ENCODE measurements at regions not wholly inside any gene's neighbourhood (a gene's known extent, or its start where the extent isn't known, plus 50 kb on each side); places are given as distances from the start of the nearest gene placed in this dataset.
A peak's percentile ranks its signal among the peaks of the same experiment; 100 is the strongest.

- no peak for DNase-seq (ENCODE audit: low read depth in 2 of 3, low spot score in 1 of 3)
These were observed 66.4 kb upstream of the BHLHE23 start for GRCh38 chr20:63072991-63073737.

DNA sequence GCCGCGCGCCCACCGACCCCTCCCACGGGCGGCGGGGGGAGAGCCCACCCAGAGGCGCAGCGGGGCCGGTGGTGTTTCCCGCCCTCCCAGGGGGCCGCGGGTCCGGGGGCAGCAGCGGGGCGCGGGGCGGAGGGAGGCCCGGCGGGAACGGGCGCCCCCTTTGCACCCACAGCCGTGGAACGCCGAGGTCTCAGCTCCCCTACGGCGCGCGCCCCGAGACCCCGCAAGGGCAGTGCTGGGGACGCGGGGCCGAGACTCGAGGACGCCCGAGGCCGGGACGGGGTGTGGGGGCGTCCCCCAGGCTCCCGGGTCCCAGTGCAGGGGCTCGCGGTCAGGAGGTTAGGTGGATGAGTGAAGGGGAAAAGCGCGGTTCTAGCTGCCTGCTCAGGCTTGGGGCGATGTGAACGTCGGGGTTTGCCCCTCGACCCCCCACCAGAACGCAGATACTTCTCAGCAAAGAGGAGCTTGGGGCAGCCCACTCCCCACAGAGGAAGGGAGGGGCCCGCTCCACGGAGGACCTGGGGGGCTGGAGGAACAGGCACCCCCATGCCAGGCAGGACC, 65.5 kb upstream of the BHLHE23 start:
- DNase-seq (ENCODE audit: low read depth in 2 of 3, low spot score in 1 of 3) = no peak

DNA sequence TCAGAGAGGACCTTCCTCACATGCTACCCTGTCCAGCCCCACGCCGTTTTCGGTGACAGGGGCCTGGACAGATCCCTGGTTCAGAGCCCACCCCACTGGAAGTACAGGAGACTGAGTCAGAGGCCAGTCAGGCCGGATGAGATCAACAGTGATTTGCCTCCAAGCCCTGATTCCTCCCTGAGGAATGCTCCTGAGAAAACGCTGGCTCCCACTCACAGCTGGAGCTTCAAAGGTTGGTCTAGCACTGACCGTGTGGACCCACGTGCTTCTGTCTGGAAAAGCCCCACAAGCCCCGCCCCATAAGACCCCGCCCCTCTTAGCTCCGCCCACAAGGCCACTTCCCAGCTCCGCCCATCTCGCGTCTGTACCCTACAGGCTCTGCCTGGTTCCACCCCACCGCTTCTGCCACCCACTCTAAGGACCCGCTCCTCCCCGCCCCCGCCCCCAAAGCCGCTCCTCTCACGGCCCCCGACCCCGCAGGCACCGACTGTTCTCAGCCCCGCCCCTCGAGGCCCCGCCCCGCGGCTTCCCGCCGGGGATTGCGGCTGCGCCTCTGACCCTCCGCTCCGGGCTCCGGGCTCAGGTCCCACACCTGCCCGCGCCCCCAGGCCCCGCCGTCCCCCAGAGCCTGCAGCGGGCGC, 64.9 kb upstream of the BHLHE23 start:
- peak in 2 of 3 donors; percentile 17 to 20 for DNase-seq (ENCODE audit: low read depth in 2 of 3, low spot score in 1 of 3)

DNA sequence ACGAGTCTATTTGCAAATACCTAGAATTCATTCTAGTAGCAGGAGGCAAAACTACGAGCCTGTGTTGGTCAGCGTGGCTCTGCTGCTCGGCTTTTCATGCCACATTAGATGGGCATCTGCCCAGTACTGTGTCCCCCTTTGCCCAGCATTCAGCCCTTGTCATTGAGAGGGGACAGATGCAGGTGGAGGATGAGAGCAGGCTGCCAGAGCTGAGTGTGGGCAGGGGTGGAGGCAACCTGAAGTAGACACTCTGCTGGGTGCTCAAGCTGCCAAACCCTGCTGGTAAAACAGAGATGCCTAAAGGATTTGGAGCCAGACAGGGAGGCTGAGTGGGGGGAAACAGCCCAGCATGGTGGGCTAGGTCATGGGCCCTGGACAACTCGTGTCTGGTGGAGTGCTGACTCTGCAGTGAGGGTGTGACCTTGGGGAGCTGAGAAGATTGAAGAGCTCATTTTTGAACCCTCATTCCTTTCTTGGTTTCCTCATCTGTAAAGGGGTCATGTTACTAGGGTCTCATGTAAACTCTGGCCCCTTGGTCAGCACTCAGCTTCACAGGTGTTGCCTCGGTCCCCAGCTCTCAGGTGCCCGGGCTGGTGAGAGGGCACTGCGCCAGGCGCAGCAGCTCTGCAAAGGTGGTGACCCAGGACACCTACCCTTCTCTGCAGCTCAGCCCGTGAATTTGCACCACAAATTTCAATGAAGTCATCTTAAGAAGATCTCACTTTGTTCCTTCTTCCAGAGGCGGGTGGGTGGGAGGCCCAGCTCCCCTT, 64.2 kb upstream of the BHLHE23 start:
- DNase-seq (ENCODE audit: low read depth in 2 of 3, low spot score in 1 of 3) = no peak

- DNase-seq (ENCODE audit: low read depth in 2 of 3, low spot score in 1 of 3) = no peak
These were observed 63.5 kb upstream of the BHLHE23 start for GRCh38 chr20:63070301-63070625.

DNA sequence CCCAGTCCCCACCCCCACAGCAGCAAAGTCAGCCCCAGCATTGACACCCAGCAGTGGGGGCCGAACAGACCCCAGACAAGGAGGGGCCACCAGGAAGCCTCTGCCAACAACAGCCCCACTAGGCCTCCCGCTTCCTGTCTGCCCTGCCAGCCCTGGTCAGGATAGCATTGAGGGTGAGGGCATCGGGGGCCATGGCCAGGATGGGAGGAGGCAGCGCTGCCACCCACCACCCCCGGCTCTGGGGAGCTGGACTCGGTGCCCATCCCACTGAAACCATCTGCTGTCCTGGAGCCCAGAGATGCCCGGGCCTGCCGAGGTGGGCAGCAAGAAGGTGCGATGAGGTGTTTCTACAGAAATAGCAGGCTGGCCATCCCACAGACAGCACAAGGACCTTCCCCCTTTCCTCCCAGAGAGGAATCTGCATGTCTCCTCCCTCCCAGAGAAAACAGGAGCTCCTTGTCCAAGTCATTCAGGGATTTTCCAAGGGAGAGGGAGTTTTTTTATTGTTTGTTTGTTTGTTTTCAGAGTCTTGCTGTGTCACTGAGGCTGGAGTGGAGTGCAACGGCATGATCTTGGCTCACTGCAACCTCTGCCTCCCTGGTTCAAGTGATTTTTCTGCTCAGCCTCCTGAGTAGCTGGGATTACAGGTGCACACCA, 62.1 kb upstream of the BHLHE23 start:
- no peak for DNase-seq (ENCODE audit: low read depth in 2 of 3, low spot score in 1 of 3)

DNA sequence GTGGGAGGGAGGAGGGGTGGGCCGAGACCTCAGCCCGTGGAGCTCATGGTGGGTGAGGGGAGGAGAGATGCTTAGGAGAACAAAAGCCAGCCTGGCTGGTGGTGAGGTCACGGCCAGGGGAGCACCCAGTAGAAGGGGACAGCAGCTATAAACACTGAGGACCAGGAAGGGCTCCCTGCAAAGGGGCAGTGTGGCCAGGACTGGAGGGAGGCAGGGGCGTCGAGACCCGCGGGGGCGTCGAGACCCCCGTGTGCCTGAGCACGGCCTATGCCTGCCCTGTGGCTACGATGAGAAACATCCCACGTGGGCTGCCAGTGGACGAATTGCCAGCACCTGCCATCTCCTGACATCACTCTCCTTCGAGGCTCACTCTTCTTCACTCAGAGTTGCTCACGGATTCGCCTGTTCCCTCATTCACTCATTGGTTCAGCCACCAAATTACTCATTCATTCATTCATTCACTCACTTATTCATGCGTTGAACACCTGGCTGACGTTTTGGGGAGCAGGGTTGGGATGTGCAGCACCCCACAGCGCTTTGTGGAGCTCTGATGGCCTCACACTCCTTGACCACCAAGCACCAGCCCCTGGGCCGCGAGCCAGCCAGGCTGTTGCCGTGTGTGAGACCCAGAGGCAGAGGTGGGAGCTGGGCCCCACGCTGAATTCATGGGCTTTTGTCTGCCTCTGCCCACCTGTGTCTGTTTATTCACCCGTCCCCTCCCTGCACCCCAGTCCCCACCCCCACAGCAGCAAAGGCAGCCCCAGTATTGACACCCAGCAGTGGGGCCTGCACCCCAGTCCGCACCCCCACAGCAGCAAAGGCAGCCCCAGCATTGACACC, 61.2 kb upstream of the BHLHE23 start:
- DNase-seq (ENCODE audit: low read depth in 2 of 3, low spot score in 1 of 3) = no peak

DNA sequence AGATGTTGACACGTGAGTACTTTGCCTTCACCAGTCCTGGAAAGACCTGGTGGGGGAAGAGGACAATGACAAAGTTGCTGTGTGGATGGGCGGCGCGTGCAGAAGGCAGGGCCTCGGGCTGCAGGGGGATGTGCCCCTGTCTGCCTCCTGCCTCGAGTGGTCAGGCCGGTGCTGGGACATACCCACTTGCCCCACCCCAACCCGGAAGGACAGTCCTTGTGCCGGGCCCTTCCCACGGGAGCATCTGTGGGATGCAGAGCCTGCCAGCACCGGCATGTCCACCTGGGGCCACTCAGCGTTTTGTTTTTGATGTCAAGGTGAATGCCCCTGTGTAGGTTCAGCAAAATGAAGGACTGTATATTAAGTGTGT, 60.5 kb upstream of the BHLHE23 start:
- DNase-seq (ENCODE audit: low read depth in 2 of 3, low spot score in 1 of 3) = no peak

DNA sequence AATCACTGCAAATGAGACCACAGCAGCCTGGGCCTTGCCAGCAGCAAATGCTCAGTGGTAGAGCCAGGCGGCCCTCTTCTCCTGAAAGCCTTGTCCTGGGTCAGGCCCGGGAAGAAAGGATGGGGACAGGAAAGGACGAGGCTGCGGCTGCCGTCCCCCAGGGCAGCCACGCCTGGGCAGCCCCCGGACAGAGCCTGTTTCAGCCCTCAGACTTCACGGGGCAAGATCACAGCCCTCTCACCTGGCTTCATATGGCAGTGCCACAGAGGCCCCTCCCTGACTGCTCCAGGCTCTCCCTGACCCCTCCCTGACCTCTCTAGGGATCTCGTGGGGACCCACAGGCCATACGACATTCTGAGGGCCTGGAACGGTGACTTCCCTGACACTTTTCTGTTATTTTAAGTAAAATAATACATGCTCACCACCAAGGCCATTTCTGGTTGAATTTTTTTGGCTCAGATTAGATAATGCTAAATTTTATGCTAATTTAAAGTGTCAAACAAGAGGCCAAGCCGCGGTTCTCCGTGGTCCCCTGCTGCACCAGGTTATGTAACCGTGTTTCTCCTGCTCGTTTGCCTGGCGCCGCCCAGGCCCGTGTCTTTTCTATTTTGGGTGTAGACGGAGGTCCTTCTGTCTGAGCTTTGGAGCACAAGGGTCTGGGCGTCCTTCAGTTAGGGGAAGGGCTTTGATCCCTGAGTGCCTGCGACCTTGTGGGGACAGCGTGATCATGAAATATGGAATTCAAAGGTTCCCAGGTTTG, 59.9 kb upstream of the BHLHE23 start:
- DNase-seq (ENCODE audit: low read depth in 2 of 3, low spot score in 1 of 3) = no peak

DNA sequence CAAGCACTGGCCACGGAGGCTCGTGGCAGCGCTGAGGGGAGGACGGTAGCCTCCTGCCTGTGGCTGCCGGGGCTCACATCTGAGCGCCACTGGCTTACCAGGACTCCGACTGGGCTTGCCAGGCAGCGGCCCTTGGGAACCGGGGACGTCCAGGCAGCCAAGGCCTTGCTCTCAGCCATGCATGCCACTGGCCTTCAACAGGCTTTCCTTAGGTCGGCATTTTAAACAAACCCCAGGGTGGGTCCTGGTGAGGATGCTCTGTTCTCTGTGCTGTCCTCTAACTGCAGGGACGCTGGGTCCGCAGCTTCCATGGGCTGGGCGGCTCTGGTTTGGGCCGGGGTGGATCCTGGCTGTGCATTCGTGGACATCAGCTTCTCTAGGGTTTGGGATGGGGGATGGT, 59.1 kb upstream of the BHLHE23 start:
- DNase-seq (ENCODE audit: low read depth in 2 of 3, low spot score in 1 of 3) = no peak

DNA sequence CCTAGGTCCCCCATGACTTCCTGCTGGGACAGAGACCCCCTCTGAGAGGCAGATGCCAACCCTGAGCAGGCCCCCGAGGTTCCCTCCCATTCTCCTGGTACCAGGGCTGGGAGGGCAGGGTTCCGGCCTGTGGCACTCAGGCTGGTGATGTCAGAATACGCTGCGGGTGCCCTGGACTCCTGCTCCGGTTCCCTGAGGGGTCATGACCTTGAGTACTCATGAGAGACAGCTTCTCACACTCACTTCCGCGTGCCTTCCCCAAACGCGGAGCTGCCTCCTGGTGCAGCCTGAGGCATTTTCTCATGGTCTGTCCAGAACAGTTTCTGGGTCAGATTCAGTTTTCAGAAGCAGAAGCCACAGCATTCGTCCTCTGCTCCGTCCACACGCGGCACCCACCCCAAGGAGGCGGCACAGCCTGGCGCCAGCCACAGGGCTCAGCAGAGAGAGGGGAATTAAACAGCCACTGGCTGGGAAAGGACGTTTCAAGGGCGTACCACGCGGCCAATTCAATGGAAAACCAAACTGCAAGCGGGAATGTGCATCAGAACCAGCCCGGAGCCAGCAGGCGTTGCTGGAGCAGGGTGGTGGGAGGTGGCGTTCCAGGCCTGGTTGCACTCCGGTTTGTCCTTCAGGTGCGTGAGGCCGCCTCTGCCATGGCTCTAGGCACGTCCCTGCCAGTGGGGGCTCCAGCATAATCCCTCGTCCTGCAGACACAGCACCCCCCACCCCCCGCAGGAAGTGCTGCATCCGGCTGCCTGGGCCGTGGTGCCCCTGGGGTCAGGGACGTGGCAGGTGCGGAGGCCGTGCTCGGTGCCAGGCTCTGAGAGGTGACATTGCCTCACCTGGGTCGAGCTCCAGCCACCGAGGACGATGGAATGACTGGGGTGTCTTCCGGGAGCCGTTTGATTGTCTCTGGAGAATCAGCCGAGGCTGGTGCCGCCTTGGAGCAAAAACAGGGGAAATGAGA, 58.3 kb upstream of the BHLHE23 start:
- no peak for DNase-seq (ENCODE audit: low read depth in 2 of 3, low spot score in 1 of 3)

- no peak for DNase-seq (ENCODE audit: low read depth in 2 of 3, low spot score in 1 of 3)
These were observed 57.5 kb upstream of the BHLHE23 start for GRCh38 chr20:63064310-63064709.

- no peak for DNase-seq (ENCODE audit: low read depth in 2 of 3, low spot score in 1 of 3)
These were observed 55.7 kb upstream of the BHLHE23 start for GRCh38 chr20:63062188-63063140.

GRCh38 chr20:63061771-63062100, 55.0 kb upstream of the BHLHE23 start:
- no peak for DNase-seq (ENCODE audit: low read depth in 2 of 3, low spot score in 1 of 3)

DNA sequence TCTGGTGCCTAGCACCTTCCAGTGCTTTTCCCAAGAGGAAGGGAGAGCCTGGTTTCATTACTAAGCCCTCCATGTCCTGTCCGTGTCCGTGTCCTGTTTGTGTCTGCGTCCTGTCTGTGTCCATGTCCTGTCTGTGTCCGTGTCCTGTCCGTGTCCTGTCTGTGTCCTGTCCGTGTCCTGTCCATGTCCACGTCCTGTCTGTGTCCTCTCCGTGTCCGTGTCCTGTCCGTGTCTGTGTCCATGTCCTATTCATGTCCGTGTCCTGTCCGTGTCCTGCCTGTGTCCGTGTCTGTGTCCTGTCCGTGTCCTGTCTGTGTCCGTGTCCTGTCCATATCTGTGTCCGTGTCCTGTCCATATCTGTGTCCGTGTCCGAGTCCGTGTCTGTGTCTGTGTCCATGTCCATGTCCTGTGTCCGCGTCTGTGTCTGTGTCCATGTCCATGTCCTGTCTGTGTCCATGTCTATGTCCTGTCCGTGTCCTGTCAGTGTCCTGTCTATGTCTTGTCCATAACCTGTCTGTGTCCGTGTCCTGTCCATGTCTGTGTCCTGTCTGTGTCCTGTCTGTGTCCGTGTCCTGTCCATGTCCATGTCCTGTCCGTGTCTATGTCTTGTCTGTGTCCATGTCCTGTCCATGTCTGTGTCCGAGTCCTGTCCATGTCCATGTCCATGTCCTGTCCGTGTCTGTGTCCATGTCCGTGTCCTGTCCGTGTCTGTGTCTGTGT, 54.4 kb upstream of the BHLHE23 start:
- DNase-seq (ENCODE audit: low read depth in 2 of 3, low spot score in 1 of 3) = no peak

DNA sequence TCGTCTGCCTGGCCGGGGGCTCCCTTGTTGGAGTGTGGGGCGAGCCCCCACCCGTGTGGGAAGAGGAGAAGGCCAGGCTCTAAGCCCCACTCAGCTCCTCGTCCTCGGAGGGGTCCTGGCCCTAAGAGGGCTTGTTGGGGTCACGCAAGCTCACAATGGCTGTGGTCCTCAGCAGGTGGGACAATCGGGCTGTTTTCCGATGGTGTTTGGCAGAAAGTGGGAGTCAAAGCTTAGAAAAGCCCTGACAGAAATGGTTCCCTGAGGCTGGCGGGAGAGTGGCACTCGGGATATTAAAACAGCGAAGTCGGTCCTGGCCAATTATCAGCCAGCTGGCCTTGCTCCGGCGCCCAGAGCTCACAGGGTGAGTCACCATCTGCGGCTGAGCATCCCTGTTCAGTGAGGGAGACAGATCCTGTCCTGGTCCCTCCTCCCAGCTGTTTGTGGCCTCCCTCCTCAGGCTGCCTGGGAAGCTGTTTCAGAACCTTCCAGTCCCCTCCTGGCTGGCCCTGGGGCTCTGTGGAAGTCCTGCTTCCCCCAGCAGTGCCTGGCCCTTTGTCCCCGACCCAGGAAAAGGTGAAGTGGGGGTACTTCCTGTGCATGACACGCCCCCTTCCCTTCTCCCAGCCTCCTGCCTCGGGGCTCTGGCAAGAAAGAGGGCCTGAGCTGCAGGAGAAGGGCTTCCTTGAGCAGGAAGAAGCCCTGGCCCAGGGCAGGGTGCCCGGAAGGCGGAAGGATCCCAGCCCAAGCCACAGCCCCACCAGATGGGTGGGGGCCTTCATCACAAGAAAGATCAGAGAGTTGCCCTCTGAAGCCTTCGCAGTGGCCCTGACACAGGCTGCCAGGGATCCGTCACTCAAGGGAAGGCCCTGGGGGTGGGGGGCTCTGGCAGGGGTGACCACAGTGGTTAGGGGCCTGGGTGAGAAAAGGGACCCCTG, 53.6 kb upstream of the BHLHE23 start:
- DNase-seq (ENCODE audit: low read depth in 2 of 3, low spot score in 1 of 3) = no peak
